Ascending aorta (tissue), 2 donors: ENCODE measurements at regions not wholly inside any gene's neighbourhood (a gene's known extent, or its start where the extent isn't known, plus 50 kb on each side); places are given as distances from the start of the nearest gene placed in this dataset.

Source experiments
- DNase-seq, 2 donors: peaks; one replicate each; pipeline ENCODE4 v3.0.0-alpha.2; 2019; ENCODE audit warnings: low spot score in 2 of 2
- H3K27ac ChIP-seq, 2 donors: fragments of 200-600 bp; sonication (generic); one replicate each; pipeline ENCODE4 v1.5.1; 2016 to 2017; ENCODE audit warnings: mild to moderate bottlenecking in 1 of 2
- H3K27me3 ChIP-seq: fragments of 200-600 bp; sonication (generic); one replicate; pipeline ENCODE4 v1.5.1; 2017
- H3K36me3 ChIP-seq, 2 donors: fragments of 200-600 bp; sonication (generic); one replicate each; pipeline ENCODE4 v1.5.1; 2016
- H3K4me1 ChIP-seq, 2 donors: fragments of 200-600 bp; sonication (generic); one replicate each; pipeline ENCODE4 v1.5.1; 2016 to 2017; ENCODE audit warnings: mild to moderate bottlenecking in 1 of 2
- H3K4me3 ChIP-seq, 2 donors: fragments of 200-600 bp; sonication (generic); one replicate each; pipeline ENCODE4 v1.5.1; 2016 to 2017; ENCODE audit warnings: mild to moderate bottlenecking in 1 of 2
- H3K9me3 ChIP-seq, 2 donors: fragments of 200-600 bp; sonication (generic); one replicate each; pipeline ENCODE4 v1.5.1; 2016
- CTCF ChIP-seq, 3 experiments: fragments of 200-600 bp in 2 of 3; fragments of 450-650 bp in 1 of 3; sonication (generic) in 2 of 3; IDR thresholded peaks; one replicate each; pipeline ENCODE4 v1.5.1; 2016 to 2019; ENCODE audit warnings: antibody characterized with exemption in 3 of 3, mild to moderate bottlenecking in 1 of 3, moderate library complexity in 1 of 3
- intact Hi-C: fragments of 100-400 bp; cut with DNase I; formaldehyde crosslinking; loops from one replicate; pipeline ENCODE4 v1.15.1; 2023

GRCh38 chr6:47427680-47428079, 49.9 kb upstream of the CD2AP start:
- no peaks in the 10 kb centered on the region for H3K36me3 ChIP-seq
- intact Hi-C loops: no loop called here
- TF ChIP-seq CTCF (IDR thresholded peaks at IDR 0.05): no peak
- no peaks in the 10 kb centered on the region for H3K9me3 ChIP-seq
- no peak for DNase-seq
- H3K4me3 ChIP-seq: no peak overlapping the region
- H3K27ac ChIP-seq: no peak overlapping the region
- H3K4me1 ChIP-seq: no peaks in the 10 kb centered on the region
- H3K27me3 ChIP-seq: no peaks in the 10 kb centered on the region
